DOHH2 (cell line): ENCODE measurements at regions not wholly inside any gene's neighbourhood (a gene's known extent, or its start where the extent isn't known, plus 50 kb on each side); places are given as distances from the start of the nearest gene placed in this dataset.

Experiments used
- H3F3A ChIP-seq: fragments of 200-600 bp; sonication (generic), shearing (Covaris generic); 2 replicates; pipeline ENCODE4 v1.6.0; 2016; ENCODE audit warnings: antibody characterized with exemption, mild to moderate bottlenecking; ENCODE audit not compliant: control insufficient read depth, insufficient read depth
- H3K27ac ChIP-seq: fragments of 200-600 bp; sonication (generic); 2 replicates; pipeline ENCODE4 v1.5.1; 2014; ENCODE audit warnings: low read depth, mild to moderate bottlenecking, low read length, moderate library complexity
- H3K27me3 ChIP-seq: fragments of 200-600 bp; sonication (generic); 2 replicates; pipeline ENCODE4 v1.6.1; 2014; ENCODE audit warnings: mild to moderate bottlenecking, low read length, mixed read lengths; ENCODE audit not compliant: control insufficient read depth
- H3K36me3 ChIP-seq: fragments of 200-600 bp; sonication (generic); 2 replicates; pipeline ENCODE4 v1.6.1; 2014; ENCODE audit warnings: mild to moderate bottlenecking, low read length, moderate library complexity, mixed read lengths; ENCODE audit not compliant: control insufficient read depth
- H3K4me1 ChIP-seq: fragments of 200-600 bp; sonication (generic); 2 replicates; pipeline ENCODE4 v1.6.1; 2014; ENCODE audit warnings: mild to moderate bottlenecking, low read length, mixed read lengths; ENCODE audit not compliant: control insufficient read depth
- H3K4me2 ChIP-seq: fragments of 200-600 bp; sonication (generic); 2 replicates; pipeline ENCODE4 v1.6.0; 2014; ENCODE audit warnings: mild to moderate bottlenecking, low read length, moderate library complexity
- H3K4me3 ChIP-seq: fragments of 200-600 bp; sonication (generic); 2 replicates; pipeline ENCODE4 v1.5.1; 2014; ENCODE audit warnings: mild to moderate bottlenecking, low read length, mixed read lengths
- H3K79me2 ChIP-seq: fragments of 200-600 bp; sonication (generic); 2 replicates; pipeline ENCODE4 v1.6.1; 2014; ENCODE audit warnings: mild to moderate bottlenecking, low read length, mixed read lengths; ENCODE audit not compliant: control insufficient read depth
- H3K9me2 ChIP-seq: fragments of 200-600 bp; sonication (generic); replicated peaks from 2 replicates; pipeline ENCODE4 v1.6.1; 2014; ENCODE audit warnings: mild to moderate bottlenecking, low read length, mixed read lengths; ENCODE audit not compliant: control insufficient read depth
- H3K9me3 ChIP-seq: fragments of 200-600 bp; sonication (generic); 2 replicates; pipeline ENCODE4 v1.6.1; 2014; ENCODE audit warnings: antibody characterized with exemption, low read length, mixed read lengths; ENCODE audit not compliant: control insufficient read depth, insufficient read depth
- H4K20me1 ChIP-seq: fragments of 200-600 bp; sonication (generic); 2 replicates; pipeline ENCODE4 v1.6.0; 2014; ENCODE audit warnings: low read depth, mild to moderate bottlenecking, antibody characterized with exemption, low read length, moderate library complexity; ENCODE audit not compliant: control insufficient read depth, insufficient read depth
- EZH2phosphoT487 ChIP-seq: fragments of 200-600 bp; sonication (generic); IDR thresholded peaks from 2 replicates; pipeline ENCODE4 v1.6.1; 2017; ENCODE audit warnings: borderline replicate concordance, mild to moderate bottlenecking, antibody characterized with exemption, low read length, moderate library complexity, mixed read lengths
- TF ChIP-seq, protein P1 (sequence below): fragments of 200-600 bp; sonication (generic); IDR thresholded peaks from one replicate; pipeline ENCODE4 v1.5.1; 2014; ENCODE audit warnings: antibody characterized with exemption, mild to moderate bottlenecking, low read depth, low read length; ENCODE audit not compliant: poor library complexity, severe bottlenecking

DNA sequence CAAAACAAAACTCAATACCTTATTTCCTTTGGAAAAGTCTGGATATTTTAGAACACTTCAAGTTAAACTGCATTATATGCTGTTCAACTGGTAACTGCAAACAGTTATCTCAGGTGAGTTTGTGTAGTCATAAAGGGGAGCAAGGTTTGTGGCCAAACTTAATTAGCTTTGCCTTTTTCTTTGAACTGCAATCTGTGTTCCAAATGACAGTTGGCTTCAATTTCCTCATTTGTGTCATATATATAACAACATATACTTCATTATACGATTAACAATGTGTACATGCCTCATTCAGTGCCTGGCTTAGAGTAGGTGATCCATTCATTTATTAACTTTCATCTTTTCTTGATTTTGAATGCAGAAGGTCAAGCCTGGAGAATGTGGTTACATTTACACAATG is 55.8 kb downstream of the KCNE4 start:
- H3K4me1 ChIP-seq: no peaks in the 10 kb centered on the region
- no peaks in the 10 kb centered on the region for H4K20me1 ChIP-seq
- H3F3A ChIP-seq: no peaks in the 10 kb centered on the region
- no peak overlapping the region for H3K27ac ChIP-seq
- H3K4me2 ChIP-seq: no peak overlapping the region
- H3K9me2 ChIP-seq: no peaks in the 10 kb centered on the region
- no peaks in the 10 kb centered on the region for H3K36me3 ChIP-seq
- H3K9me3 ChIP-seq: no peaks in the 10 kb centered on the region
- H3K79me2 ChIP-seq: no peaks in the 10 kb centered on the region
- no peak overlapping the region for H3K4me3 ChIP-seq
- no peak for TF ChIP-seq EZH2phosphoT487
- TF ChIP-seq, protein P1, sequence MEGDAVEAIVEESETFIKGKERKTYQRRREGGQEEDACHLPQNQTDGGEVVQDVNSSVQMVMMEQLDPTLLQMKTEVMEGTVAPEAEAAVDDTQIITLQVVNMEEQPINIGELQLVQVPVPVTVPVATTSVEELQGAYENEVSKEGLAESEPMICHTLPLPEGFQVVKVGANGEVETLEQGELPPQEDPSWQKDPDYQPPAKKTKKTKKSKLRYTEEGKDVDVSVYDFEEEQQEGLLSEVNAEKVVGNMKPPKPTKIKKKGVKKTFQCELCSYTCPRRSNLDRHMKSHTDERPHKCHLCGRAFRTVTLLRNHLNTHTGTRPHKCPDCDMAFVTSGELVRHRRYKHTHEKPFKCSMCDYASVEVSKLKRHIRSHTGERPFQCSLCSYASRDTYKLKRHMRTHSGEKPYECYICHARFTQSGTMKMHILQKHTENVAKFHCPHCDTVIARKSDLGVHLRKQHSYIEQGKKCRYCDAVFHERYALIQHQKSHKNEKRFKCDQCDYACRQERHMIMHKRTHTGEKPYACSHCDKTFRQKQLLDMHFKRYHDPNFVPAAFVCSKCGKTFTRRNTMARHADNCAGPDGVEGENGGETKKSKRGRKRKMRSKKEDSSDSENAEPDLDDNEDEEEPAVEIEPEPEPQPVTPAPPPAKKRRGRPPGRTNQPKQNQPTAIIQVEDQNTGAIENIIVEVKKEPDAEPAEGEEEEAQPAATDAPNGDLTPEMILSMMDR: no peak
- H3K27me3 ChIP-seq: no peaks in the 10 kb centered on the region; the same call in 1 of the 2 replicates

DNA sequence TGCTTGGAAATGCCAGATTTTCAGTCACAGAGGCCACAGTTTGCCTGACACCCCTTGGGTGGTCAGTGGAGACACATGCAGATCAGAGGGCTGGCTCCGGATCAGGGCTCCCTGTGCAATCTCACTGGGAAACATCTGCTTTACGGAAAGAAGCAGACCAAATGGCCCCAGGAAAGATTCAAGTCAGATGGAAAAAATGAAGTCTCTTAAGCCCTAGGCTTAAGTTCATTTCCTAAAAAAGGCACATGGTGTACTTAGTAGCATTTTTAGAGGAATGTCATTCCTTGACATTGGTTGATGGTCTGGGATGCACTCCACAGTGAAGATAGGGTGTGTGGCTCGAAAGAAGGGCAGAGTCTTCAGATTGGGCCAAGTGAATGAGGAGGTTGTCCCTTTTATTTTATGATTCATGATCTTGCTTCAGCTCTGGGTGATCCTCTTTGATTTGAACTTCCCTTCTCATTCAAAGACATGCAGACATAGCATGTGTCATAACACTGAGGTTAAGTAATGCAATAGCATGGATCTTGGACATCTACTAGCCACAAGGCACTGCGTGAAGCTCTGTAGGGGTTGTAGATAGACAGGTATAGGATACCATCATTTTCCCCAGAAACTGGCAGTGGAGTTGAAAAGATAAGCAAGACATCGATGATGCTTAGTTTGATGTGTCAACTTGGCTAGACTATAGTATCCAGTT is 56.5 kb downstream of the KCNE4 start:
- Histone ChIP-seq H3K79me2 (no peaks in the 10 kb centered on the region), H3K4me2 (no peak overlapping the region), H3K36me3 (no peaks in the 10 kb centered on the region), H3K4me1 (no peaks in the 10 kb centered on the region), H3K4me3 (no peak overlapping the region), H3K27ac (no peak overlapping the region), H4K20me1 (no peaks in the 10 kb centered on the region), H3K9me2 (no peaks in the 10 kb centered on the region), H3F3A (no peaks in the 10 kb centered on the region), H3K9me3 (no peaks in the 10 kb centered on the region), H3K27me3 (no peaks in the 10 kb centered on the region; the same call in 1 of the 2 replicates)
- TF ChIP-seq EZH2phosphoT487: no peak
- TF ChIP-seq, protein P1: no peak

DNA sequence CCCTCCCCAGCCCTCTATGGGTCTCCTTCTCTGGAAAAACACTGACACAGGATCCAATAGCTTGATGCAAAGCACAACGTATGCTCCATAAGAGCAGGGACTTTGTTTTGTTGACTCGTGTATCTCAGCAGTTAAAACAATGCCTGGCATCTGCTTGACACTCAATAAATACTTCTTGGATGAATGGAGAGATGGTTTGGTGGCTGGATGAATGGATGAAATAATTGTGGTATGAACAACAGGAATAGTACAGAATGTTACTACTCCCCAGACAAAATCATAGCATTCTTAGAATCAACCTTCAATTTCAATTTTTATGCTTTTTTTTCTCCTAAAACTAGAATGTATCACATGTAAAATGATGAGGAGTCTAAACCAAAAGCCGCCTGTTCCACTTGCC is 57.4 kb downstream of the KCNE4 start:
- no peaks in the 10 kb centered on the region for H3F3A ChIP-seq
- no peaks in the 10 kb centered on the region for H3K36me3 ChIP-seq
- H3K9me2 ChIP-seq: no peaks in the 10 kb centered on the region
- no peak overlapping the region for H3K4me3 ChIP-seq
- no peaks in the 10 kb centered on the region for H3K4me1 ChIP-seq
- no peak overlapping the region for H3K4me2 ChIP-seq
- no peaks in the 10 kb centered on the region; the same call in 1 of the 2 replicates for H3K27me3 ChIP-seq
- H4K20me1 ChIP-seq: no peaks in the 10 kb centered on the region
- no peaks in the 10 kb centered on the region for H3K9me3 ChIP-seq
- H3K27ac ChIP-seq: no peak overlapping the region
- no peak for TF ChIP-seq EZH2phosphoT487
- TF ChIP-seq, protein P1: no peak
- H3K79me2 ChIP-seq: no peaks in the 10 kb centered on the region
